Mesenchymal stem cell (in vitro differentiated cells and primary cell): ENCODE measurements at regions not wholly inside any gene's neighbourhood (a gene's known extent, or its start where the extent isn't known, plus 50 kb on each side); places are given as distances from the start of the nearest gene placed in this dataset.

Experiments
- DNase-seq: peaks from one replicate; pipeline ENCODE4 v3.0.0-alpha.2; 2013
- H2AFZ ChIP-seq: one replicate; pipeline ENCODE4 v1.6.1; 2013; ENCODE audit warnings: low read depth, mild to moderate bottlenecking, control low read depth, inconsistent platforms, low read length, moderate library complexity
- H2AK5ac ChIP-seq: 2 replicates; pipeline ENCODE4 v1.6.1; 2013; ENCODE audit warnings: low read length, moderate library complexity, mild to moderate bottlenecking, inconsistent platforms; ENCODE audit not compliant: severe bottlenecking
- H2BK120ac ChIP-seq: one replicate; pipeline ENCODE4 v1.6.1; 2013; ENCODE audit warnings: low read depth, mild to moderate bottlenecking, inconsistent platforms, low read length, moderate library complexity
- H2BK12ac ChIP-seq, 2 experiments: one replicate each; pipeline ENCODE4 v1.6.1; 2013; ENCODE audit warnings: inconsistent platforms in 2 of 2, low read length in 2 of 2, mild to moderate bottlenecking in 2 of 2, moderate library complexity in 2 of 2, control low read depth in 1 of 2
- H2BK15ac ChIP-seq: one replicate; pipeline ENCODE4 v1.6.1; 2013; ENCODE audit warnings: mild to moderate bottlenecking, low read depth, inconsistent platforms; ENCODE audit not compliant: poor library complexity, severe bottlenecking
- H2BK5ac ChIP-seq: 2 replicates; pipeline ENCODE4 v1.6.1; 2013; ENCODE audit warnings: low read depth, mild to moderate bottlenecking, low read length, control low read depth, inconsistent platforms; ENCODE audit not compliant: poor library complexity, severe bottlenecking
- H3K14ac ChIP-seq, 2 experiments: one replicate each; pipeline ENCODE4 v1.6.1; 2013; ENCODE audit warnings: inconsistent platforms in 2 of 2, low read length in 2 of 2, control low read depth in 1 of 2, mild to moderate bottlenecking in 1 of 2, moderate library complexity in 1 of 2
- H3K18ac ChIP-seq, 2 experiments: one replicate each; pipeline ENCODE4 v1.6.1; 2013; ENCODE audit warnings: inconsistent platforms in 2 of 2, low read length in 2 of 2, control low read depth in 1 of 2, low read depth in 1 of 2, mild to moderate bottlenecking in 1 of 2
- H3K23ac ChIP-seq, 2 experiments: one replicate each; pipeline ENCODE4 v1.6.1; 2013; ENCODE audit warnings: inconsistent platforms in 2 of 2, low read length in 2 of 2, mild to moderate bottlenecking in 2 of 2, moderate library complexity in 2 of 2, control low read depth in 1 of 2
- H3K27ac ChIP-seq: 2 replicates; pipeline ENCODE4 v1.5.1; 2013; ENCODE audit warnings: mild to moderate bottlenecking, moderate library complexity, low read length, control low read depth, inconsistent platforms; ENCODE audit not compliant: poor library complexity, severe bottlenecking
- H3K27me3 ChIP-seq, 2 experiments: 2 replicates each; pipeline versions ENCODE4 v1.6.1 to v1.7.0; 2013; ENCODE audit warnings: low read length in 2 of 2, mild to moderate bottlenecking in 2 of 2, moderate library complexity in 2 of 2, control low read depth in 1 of 2, inconsistent platforms in 1 of 2; ENCODE audit not compliant: control insufficient read depth in 1 of 2, insufficient read depth in 1 of 2
- H3K36me3 ChIP-seq, 2 experiments: 2 replicates each; pipeline versions ENCODE4 v1.6.1 to v1.7.0; 2013; ENCODE audit warnings: low read length in 2 of 2, control low read depth in 1 of 2, inconsistent platforms in 1 of 2, low read depth in 1 of 2, mild to moderate bottlenecking in 1 of 2; ENCODE audit not compliant: insufficient read depth in 2 of 2, control insufficient read depth in 1 of 2
- H3K4ac ChIP-seq, 2 experiments: one replicate each; pipeline ENCODE4 v1.6.1; 2013; ENCODE audit warnings: inconsistent platforms in 2 of 2, low read length in 2 of 2, mild to moderate bottlenecking in 2 of 2, moderate library complexity in 2 of 2, control low read depth in 1 of 2, low read depth in 1 of 2
- H3K4me1 ChIP-seq: 2 replicates; pipeline ENCODE4 v1.6.1; 2013; ENCODE audit warnings: low read depth, low read length, control low read depth; ENCODE audit not compliant: control insufficient read depth, insufficient read depth
- H3K4me2 ChIP-seq: 2 replicates; pipeline ENCODE4 v1.6.1; 2013; ENCODE audit warnings: low read length, mild to moderate bottlenecking, inconsistent platforms; ENCODE audit not compliant: poor library complexity, severe bottlenecking
- H3K4me3 ChIP-seq, 2 experiments: 2 replicates each; pipeline versions ENCODE4 v1.5.1 to v1.7.0; 2013; ENCODE audit warnings: low read length in 2 of 2, mild to moderate bottlenecking in 2 of 2, control low read depth in 1 of 2, low read depth in 1 of 2; ENCODE audit not compliant: insufficient read depth in 1 of 2
- H3K79me1 ChIP-seq: replicated peaks from 2 replicates; pipeline ENCODE4 v1.6.1; 2013; ENCODE audit warnings: mild to moderate bottlenecking, control low read depth, low read length, inconsistent platforms; ENCODE audit not compliant: poor library complexity, severe bottlenecking
- H3K9ac ChIP-seq: 2 replicates; pipeline ENCODE4 v1.7.0; 2013; ENCODE audit warnings: mild to moderate bottlenecking, low read length, moderate library complexity
- H3K9me3 ChIP-seq: 2 replicates; pipeline ENCODE4 v1.7.0; 2013; ENCODE audit warnings: mild to moderate bottlenecking, low read length; ENCODE audit not compliant: control insufficient read depth
- H4K8ac ChIP-seq: one replicate; pipeline ENCODE4 v1.6.1; 2013; ENCODE audit warnings: inconsistent platforms, mild to moderate bottlenecking, low read length, moderate library complexity
- H4K91ac ChIP-seq: one replicate; pipeline ENCODE4 v1.6.1; 2013; ENCODE audit warnings: mild to moderate bottlenecking, low read length, inconsistent platforms
- WGBS: methylation state at CpG from one replicate; pipeline ENCODE4 v1.1.7; 2013; ENCODE audit warnings: mixed read lengths; 5-methylcytosine and 5-hydroxymethylcytosine counted together

DNA sequence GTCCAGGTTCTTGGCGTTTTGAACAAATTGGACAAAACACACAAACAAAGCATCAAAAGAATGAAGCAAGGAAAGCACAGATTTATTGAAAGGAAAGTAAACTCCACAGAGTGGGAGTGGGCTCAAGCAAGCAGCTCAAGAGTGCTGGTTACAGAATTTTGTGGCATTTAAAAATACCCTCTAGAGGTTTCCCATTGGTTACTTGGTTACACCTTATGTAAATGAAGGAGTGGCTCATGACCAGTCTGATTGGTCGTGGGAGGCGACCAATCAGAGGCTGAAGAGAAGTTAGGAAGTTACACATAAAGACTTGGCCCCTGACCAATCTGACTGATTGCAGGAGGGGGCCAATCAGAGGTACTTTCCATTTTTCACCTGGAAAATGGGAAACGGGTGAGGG, 1373.8 kb upstream of the GOT2 start:
- Histone ChIP-seq H3K9ac (peak overlapping the region; percentile 39), H3K9me3 (no peaks in the 10 kb centered on the region), H3K36me3 (no peaks in the 10 kb centered on the region), H3K27ac (no peak overlapping the region), H3K79me1 (no peaks in the 10 kb centered on the region), H2BK5ac (no peak overlapping the region), H3K14ac (no peak overlapping the region), H2BK12ac (no peak overlapping the region), H3K23ac (no peak overlapping the region), H2BK120ac (no peak overlapping the region), H2AFZ (no peak overlapping the region), H4K91ac (no peak overlapping the region), H3K4me2 (no peak overlapping the region), H4K8ac (no peak overlapping the region), H2BK15ac (no peak overlapping the region), H3K4me3 (peak overlapping the region in 1 of 2 experiments; percentile 48), H3K18ac (no peak overlapping the region), H2AK5ac (no peak overlapping the region), H3K4ac (no peak overlapping the region), H3K4me1 (no peaks in the 10 kb centered on the region), H3K27me3 (no peaks in the 10 kb centered on the region)
- 85% methylated on average over 3 of the region's 4 CpGs for WGBS
- DNase-seq, result no peak

DNA sequence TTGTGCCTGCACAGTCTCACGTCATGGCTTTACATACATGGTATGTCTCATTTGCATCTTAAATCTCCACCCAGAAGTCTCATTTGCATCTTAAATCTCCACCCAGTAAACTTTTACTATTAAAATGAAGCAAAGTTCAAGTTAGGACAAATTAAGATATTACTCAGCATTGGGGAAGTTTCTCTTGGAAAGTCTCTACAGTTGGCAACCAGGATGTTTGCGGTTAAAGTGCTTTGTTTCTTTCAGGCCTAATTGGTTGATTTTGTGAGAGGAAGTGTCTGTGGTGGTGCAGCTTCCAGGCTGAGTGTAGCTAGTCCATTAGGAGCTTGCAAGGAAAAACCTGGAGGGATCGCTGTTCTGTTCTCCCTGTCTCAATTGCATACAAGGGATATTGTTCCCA, 1373.3 kb upstream of the GOT2 start:
- Histone ChIP-seq H3K36me3 (no peaks in the 10 kb centered on the region), H3K9me3 (no peaks in the 10 kb centered on the region), H3K14ac (no peak overlapping the region), H4K91ac (no peak overlapping the region), H3K23ac (no peak overlapping the region), H3K4me1 (no peaks in the 10 kb centered on the region), H3K9ac (peak overlapping the region; percentile 39), H3K27me3 (no peaks in the 10 kb centered on the region), H2BK5ac (no peak overlapping the region), H4K8ac (no peak overlapping the region), H3K27ac (no peak overlapping the region), H2BK15ac (no peak overlapping the region), H2AK5ac (no peak overlapping the region), H3K4ac (no peak overlapping the region), H3K4me2 (no peak overlapping the region), H2BK12ac (no peak overlapping the region), H3K18ac (no peak overlapping the region), H3K4me3 (peak overlapping the region in 1 of 2 experiments; percentile 48), H3K79me1 (no peaks in the 10 kb centered on the region), H2BK120ac (no peak overlapping the region), H2AFZ (no peak overlapping the region)
- 84% methylated on average over 3 of the region's 3 CpGs for WGBS
- no peak for DNase-seq

- H2BK120ac ChIP-seq, result no peak overlapping the region
- H3K18ac ChIP-seq, result no peak overlapping the region
- no peak overlapping the region for H3K23ac ChIP-seq
- no peaks in the 10 kb centered on the region for H3K36me3 ChIP-seq
- H3K4ac ChIP-seq, result no peak overlapping the region
- no peak for DNase-seq
- 64% methylated on average over 1 of the region's 1 CpG for WGBS
- no peaks in the 10 kb centered on the region for H3K27me3 ChIP-seq
- no peak overlapping the region for H3K27ac ChIP-seq
- no peak overlapping the region for H2BK15ac ChIP-seq
- peaks cover 17% of the 10 kb centered on the region for H3K9me3 ChIP-seq
- no peak overlapping the region for H2AK5ac ChIP-seq
- no peak overlapping the region for H2BK12ac ChIP-seq
- H3K4me1 ChIP-seq, result no peaks in the 10 kb centered on the region
- H4K8ac ChIP-seq, result no peak overlapping the region
- H3K14ac ChIP-seq, result no peak overlapping the region
- no peak overlapping the region for H2AFZ ChIP-seq
- H3K9ac ChIP-seq, result no peak overlapping the region
- no peak overlapping the region for H3K4me3 ChIP-seq
- H3K79me1 ChIP-seq, result no peaks in the 10 kb centered on the region
- no peak overlapping the region for H4K91ac ChIP-seq
- no peak overlapping the region for H2BK5ac ChIP-seq
- H3K4me2 ChIP-seq, result no peak overlapping the region
Observed at GRCh38 chr16:60100371-60100770, 1366.3 kb upstream of the GOT2 start.

- WGBS, result no CpG with 5 or more reads among the region's 3 CpGs
- no peak for DNase-seq
- H3K9ac ChIP-seq, result no peak overlapping the region
Observed at GRCh38 chr16:60091529-60091928, 1357.4 kb upstream of the GOT2 start.

More at GRCh38 chr16:60091529-60091928, 1357.4 kb upstream of the GOT2 start:
- no peaks in the 10 kb centered on the region for H3K79me1 ChIP-seq
- no peak overlapping the region for H2AK5ac ChIP-seq
- no peak overlapping the region for H3K4ac ChIP-seq
- no peak overlapping the region for H4K91ac ChIP-seq
- no peak overlapping the region for H3K4me2 ChIP-seq
- H2BK15ac ChIP-seq, result no peak overlapping the region
- H2BK5ac ChIP-seq, result no peak overlapping the region
- no peaks in the 10 kb centered on the region for H3K27me3 ChIP-seq
- H3K27ac ChIP-seq, result no peak overlapping the region
- no peak overlapping the region for H3K18ac ChIP-seq
- no peak overlapping the region for H2BK120ac ChIP-seq
- no peak overlapping the region for H2AFZ ChIP-seq
- H3K23ac ChIP-seq, result no peak overlapping the region
- H3K14ac ChIP-seq, result no peak overlapping the region
- no peak overlapping the region for H3K4me3 ChIP-seq
- no peak overlapping the region for H2BK12ac ChIP-seq
- no peaks in the 10 kb centered on the region for H3K36me3 ChIP-seq
- no peak overlapping the region for H4K8ac ChIP-seq
- no peaks in the 10 kb centered on the region for H3K9me3 ChIP-seq
- H3K4me1 ChIP-seq, result no peaks in the 10 kb centered on the region
